ENCODE measurements at regions not wholly inside any gene's neighbourhood (a gene's known extent, or its start where the extent isn't known, plus 50 kb on each side); places are given as distances from the start of the nearest gene placed in this dataset.

DNA sequence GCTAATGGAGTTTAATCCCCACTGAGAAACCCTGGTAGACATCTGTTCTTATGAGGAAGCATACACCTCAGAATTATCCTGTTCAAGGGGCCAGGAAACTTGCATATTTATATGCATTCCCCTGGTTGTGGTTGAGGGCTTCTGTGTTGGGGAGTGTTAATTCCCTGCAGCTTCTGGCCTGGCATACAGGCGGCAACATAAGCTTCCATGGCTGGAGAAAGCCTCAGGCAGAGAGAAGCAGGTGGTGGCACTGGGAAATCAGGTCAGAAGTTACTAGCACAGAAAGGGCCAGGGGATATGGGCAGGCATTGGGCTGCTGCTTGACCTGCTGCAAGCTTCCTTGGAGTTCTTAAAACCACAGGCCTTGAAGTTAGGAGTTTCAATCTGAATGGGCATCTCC is 166.1 kb upstream of the SEMA6A start:
- TF ChIP-seq, protein P1, sequence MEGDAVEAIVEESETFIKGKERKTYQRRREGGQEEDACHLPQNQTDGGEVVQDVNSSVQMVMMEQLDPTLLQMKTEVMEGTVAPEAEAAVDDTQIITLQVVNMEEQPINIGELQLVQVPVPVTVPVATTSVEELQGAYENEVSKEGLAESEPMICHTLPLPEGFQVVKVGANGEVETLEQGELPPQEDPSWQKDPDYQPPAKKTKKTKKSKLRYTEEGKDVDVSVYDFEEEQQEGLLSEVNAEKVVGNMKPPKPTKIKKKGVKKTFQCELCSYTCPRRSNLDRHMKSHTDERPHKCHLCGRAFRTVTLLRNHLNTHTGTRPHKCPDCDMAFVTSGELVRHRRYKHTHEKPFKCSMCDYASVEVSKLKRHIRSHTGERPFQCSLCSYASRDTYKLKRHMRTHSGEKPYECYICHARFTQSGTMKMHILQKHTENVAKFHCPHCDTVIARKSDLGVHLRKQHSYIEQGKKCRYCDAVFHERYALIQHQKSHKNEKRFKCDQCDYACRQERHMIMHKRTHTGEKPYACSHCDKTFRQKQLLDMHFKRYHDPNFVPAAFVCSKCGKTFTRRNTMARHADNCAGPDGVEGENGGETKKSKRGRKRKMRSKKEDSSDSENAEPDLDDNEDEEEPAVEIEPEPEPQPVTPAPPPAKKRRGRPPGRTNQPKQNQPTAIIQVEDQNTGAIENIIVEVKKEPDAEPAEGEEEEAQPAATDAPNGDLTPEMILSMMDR (IDR thresholded peaks at IDR 0.05), result no peak
- TF ChIP-seq ZFX (IDR thresholded peaks at IDR 0.05; ENCODE audit: borderline replicate concordance), result no peak
- no peak overlapping the region for H3K27ac ChIP-seq

DNA sequence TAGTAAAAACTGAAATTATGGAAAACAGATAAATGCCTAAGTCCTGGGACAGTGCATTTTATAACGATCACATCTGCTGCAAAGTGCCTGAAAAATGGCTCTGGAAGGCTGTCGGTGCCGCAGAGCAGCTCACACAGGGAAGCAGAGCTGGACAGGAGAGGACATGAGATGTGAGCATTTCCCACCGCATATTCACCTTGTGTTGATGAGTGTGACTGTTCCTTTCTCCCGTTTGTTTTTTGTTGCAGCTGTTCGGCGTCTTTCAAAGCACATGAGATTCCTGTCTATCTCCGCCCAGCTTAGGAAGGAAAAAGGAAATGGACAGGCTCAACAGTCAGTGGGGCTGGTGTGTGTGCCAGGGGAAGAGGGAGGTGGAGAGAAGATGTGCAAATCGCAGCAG is 164.9 kb upstream of the SEMA6A start:
- TF ChIP-seq ZFX (IDR thresholded peaks at IDR 0.05; ENCODE audit: borderline replicate concordance), result no peak
- TF ChIP-seq, protein P1 (IDR thresholded peaks at IDR 0.05), result no peak
- H3K27ac ChIP-seq, result no peak overlapping the region

DNA sequence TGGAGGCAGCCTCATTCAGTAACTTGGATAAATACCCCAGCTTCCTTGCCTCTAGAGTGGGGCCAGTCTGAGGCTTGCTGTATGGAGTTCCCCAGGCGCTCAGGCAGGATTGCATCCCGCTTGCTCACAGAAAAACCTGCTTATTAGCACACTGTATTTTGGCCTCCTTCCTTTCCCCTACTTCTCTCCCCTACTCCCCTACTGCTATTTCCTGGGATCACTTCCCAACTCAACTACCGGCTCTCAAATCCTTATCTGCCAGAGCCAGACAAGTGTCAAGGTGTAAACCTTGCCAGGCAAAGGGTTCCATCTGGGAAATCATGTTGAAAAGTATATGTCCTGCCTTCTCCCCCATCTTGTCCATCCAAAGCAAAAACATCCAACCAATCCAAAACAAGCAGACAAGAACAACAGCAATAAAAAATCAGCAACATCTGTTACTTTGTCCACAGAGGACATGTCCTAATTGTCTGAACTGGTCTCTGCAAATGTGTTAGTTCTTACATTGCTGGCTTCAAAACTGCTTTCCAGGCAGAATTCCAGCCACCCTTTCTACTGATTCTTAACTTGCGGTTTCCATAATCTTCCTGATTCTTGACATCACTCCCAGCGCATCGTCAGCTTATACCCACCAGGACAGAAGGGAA is 164.1 kb upstream of the SEMA6A start:
- no peak for TF ChIP-seq ZFX (IDR thresholded peaks at IDR 0.05; ENCODE audit: borderline replicate concordance)
- TF ChIP-seq, protein P1 (IDR thresholded peaks at IDR 0.05), result no peak
- no peak overlapping the region for H3K27ac ChIP-seq

DNA sequence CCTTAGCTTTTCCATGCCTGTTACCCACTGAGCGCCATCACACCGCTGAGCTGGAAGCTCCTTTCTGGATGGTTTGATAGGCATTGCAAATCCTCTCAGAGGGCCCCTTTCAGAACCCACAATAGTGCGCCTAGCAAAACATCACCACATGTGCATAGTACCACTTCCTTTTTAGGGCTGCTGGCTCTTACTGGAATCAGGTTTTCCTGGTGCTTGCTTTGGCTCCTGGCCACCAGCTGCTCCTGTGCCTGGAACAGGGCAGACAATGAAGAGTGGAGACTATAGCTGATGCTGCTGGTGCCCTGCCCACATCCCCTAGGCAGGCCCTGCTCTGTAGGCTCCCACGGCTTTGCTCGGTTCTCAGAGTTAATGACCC is 163.6 kb upstream of the SEMA6A start:
- no peak overlapping the region for H3K27ac ChIP-seq
- no peak for TF ChIP-seq ZFX (IDR thresholded peaks at IDR 0.05; ENCODE audit: borderline replicate concordance)
- TF ChIP-seq, protein P1 (IDR thresholded peaks at IDR 0.05), result no peak

DNA sequence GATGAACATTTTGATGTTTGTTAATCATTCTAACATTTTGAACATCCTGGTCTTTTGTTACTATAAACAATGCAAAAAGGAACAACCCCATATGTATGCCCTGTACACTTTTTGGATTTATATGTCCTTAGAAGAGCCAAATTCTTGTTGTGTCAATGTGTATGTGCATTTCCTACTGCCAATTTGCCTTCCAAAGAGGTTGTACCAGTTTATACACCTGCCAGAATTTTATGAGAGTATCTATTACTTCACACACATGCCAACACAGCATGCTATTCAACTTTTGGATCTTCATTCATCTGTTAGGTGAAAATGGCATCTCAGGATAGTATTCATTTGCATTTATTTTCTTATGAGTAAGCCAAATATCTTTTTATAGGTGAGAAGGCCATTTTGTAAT is 162.0 kb upstream of the SEMA6A start:
- no peak for TF ChIP-seq ZFX (IDR thresholded peaks at IDR 0.05; ENCODE audit: borderline replicate concordance)
- TF ChIP-seq, protein P1 (IDR thresholded peaks at IDR 0.05), result no peak

DNA sequence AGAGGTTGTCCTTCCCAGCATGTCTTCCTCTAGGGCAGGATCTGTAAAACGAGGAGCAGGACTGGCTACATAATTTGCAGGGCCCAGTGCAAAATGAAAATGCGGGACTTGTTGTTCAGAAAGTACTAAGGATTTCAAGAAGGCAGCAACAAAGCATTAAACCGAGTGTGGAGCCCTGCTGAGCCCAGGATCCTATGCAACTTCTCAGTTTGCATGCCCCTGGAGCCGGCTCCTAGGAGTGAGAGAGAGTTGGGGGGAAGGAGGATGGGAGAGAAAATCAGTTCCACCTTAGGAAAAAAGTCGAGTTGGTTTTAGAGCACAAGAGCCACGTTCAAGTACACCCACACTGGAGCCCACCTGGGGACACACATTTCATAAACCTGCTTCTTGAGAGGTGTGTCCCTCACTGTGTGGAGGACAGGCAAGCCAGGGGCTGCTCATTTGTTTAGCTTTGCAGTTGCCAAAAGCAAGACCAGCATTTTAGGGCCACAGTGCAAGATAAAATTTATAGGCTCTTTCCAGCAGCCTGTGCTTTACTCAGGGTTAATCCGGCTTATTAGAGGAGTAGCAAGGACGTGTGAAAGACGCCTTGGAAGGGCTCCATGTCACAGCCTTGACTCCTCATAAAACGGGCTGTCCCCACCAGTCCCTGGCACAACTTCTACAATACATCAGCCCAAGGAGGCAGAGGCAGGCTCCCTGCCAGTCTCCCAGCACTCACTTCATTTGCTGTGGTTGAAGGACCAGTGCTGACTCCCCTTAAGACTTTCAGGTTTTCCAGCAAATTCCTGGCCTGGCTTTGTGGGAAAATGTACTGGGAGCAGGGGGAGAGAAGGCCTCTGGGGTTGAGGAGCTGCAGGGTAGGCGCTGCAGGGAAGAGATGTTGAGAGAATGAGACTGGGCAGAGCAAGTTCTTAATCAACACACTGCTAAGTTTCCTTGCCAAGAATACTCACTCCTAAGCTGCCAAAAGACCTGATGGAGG is 159.7 kb upstream of the SEMA6A start:
- TF ChIP-seq, protein P1 (IDR thresholded peaks at IDR 0.05), result no peak
- TF ChIP-seq ZFX (IDR thresholded peaks at IDR 0.05; ENCODE audit: borderline replicate concordance), result no peak
- no peak overlapping the region for H3K27ac ChIP-seq

More for the DNA sequence above, 162.0 kb upstream of the SEMA6A start:
- no peak overlapping the region for H3K27ac ChIP-seq

DNA sequence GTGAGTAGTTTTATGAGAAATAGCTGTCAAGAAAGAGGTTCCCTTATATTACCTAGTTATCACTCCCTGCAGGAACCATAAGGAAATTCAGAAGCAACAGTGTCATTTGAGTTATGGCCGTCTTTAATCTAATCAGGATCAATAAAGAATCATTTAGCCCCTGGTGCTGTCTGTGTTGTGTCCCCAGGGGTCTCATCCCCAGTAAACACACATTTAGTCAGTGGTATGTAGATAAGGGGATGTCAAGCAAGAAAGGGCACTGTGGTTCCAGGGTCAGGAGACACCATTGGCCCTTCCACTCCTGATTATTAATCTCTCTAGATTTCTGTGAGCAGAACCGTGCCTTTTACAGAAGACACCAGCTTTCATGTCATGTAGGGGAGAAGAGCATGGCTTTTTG is 158.0 kb upstream of the SEMA6A start:
- no peak for TF ChIP-seq ZFX (IDR thresholded peaks at IDR 0.05; ENCODE audit: borderline replicate concordance)
- TF ChIP-seq, protein P1 (IDR thresholded peaks at IDR 0.05), result no peak

More for the DNA sequence above, 158.0 kb upstream of the SEMA6A start:
- no peak overlapping the region for H3K27ac ChIP-seq

Data from 22Rv1 (cell line).